Panc1 (cell line): ENCODE measurements at regions not wholly inside any gene's neighbourhood (a gene's known extent, or its start where the extent isn't known, plus 50 kb on each side); places are given as distances from the start of the nearest gene placed in this dataset.

Experiments
- CTCF ChIP-seq: fragments of 450-650 bp; IDR thresholded peaks from 2 replicates; pipeline ENCODE4 v1.5.1; 2017; ENCODE audit warnings: mild to moderate bottlenecking
- SIN3A ChIP-seq: IDR thresholded peaks from 2 replicates; pipeline ENCODE4 v1.6.1; 2012; ENCODE audit warnings: low read depth, mild to moderate bottlenecking, low read length, moderate library complexity, borderline replicate concordance; ENCODE audit not compliant: insufficient read depth

GRCh38 chr5:27465140-27465539, 426.8 kb upstream of the CDH9 start:
- no peak for TF ChIP-seq SIN3A
- TF ChIP-seq CTCF, result no peak
